HG03175 (cell line): ENCODE measurements at regions not wholly inside any gene's neighbourhood (a gene's known extent, or its start where the extent isn't known, plus 50 kb on each side); places are given as distances from the start of the nearest gene placed in this dataset.

ENCODE experiments used
- ATAC-seq: cut with Tn5 transposase; IDR thresholded peaks from one replicate; pipeline ENCODE4 v1.9.1; 2021; ENCODE audit warnings: mild to moderate bottlenecking, moderate library complexity; ENCODE audit not compliant: unreplicated experiment

GRCh38 chr2:47266939-47267710 is 90.8 kb upstream of the CALM2 start:
- ATAC-seq: no peak

GRCh38 chr2:47265751-47266231 is 89.5 kb upstream of the CALM2 start:
- ATAC-seq: no peak

- ATAC-seq: no peak
These were observed 88.8 kb upstream of the CALM2 start for GRCh38 chr2:47265158-47265557.

GRCh38 chr2:47264686-47265085 is 88.4 kb upstream of the CALM2 start:
- ATAC-seq: no peak

- no peak for ATAC-seq
These were observed 87.8 kb upstream of the CALM2 start for GRCh38 chr2:47264143-47264542.

GRCh38 chr2:47262657-47263056 is 86.3 kb upstream of the CALM2 start:
- no peak for ATAC-seq

GRCh38 chr2:47260971-47261370 is 84.7 kb upstream of the CALM2 start:
- no peak for ATAC-seq

- no peak for ATAC-seq
These were observed 83.5 kb upstream of the CALM2 start for GRCh38 chr2:47259829-47260228.

- ATAC-seq: no peak
These were observed 81.6 kb upstream of the CALM2 start for GRCh38 chr2:47257946-47258348.

GRCh38 chr2:47256416-47257087 is 80.2 kb upstream of the CALM2 start:
- no peak for ATAC-seq

- ATAC-seq: no peak
These were observed 79.5 kb upstream of the CALM2 start for GRCh38 chr2:47255794-47256193.

- ATAC-seq: no peak
These were observed 78.2 kb upstream of the CALM2 start for GRCh38 chr2:47254464-47254863.

- ATAC-seq: no peak
These were observed 77.1 kb upstream of the CALM2 start for GRCh38 chr2:47253447-47253846.

GRCh38 chr2:47251404-47251675 is 75.0 kb upstream of the CALM2 start:
- no peak for ATAC-seq

GRCh38 chr2:47250586-47251403 is 74.5 kb upstream of the CALM2 start:
- no peak for ATAC-seq

GRCh38 chr2:47249931-47250330 is 73.6 kb upstream of the CALM2 start:
- no peak for ATAC-seq

GRCh38 chr2:47249157-47249900 is 73.0 kb upstream of the CALM2 start:
- no peak for ATAC-seq

- ATAC-seq: no peak
These were observed 67.4 kb upstream of the CALM2 start for GRCh38 chr2:47243596-47244323.

GRCh38 chr2:47241715-47242114 is 65.4 kb upstream of the CALM2 start:
- no peak for ATAC-seq
